ENCODE measurements at regions not wholly inside any gene's neighbourhood (a gene's known extent, or its start where the extent isn't known, plus 50 kb on each side); places are given as distances from the start of the nearest gene placed in this dataset.

GRCh38 chr11:92322225-92322624 lies 97.6 kb downstream of the FAT3 start:
- TF ChIP-seq ZNF12 (CRISPR knock-in tag; IDR thresholded peaks at IDR 0.05): no peak
- TF ChIP-seq SMAD3 (CRISPR knock-in tag; conservative IDR thresholded peaks at IDR 0.05): no peak
- TF ChIP-seq ZNF140 (CRISPR knock-in tag; IDR thresholded peaks at IDR 0.05): no peak
- no peak for TF ChIP-seq SRF (CRISPR knock-in tag; IDR thresholded peaks at IDR 0.05)
- no peak for TF ChIP-seq MEF2A (IDR thresholded peaks at IDR 0.05; ENCODE audit: control insufficient read depth, low read depth, low read length)
- no peak for TF ChIP-seq SIN3B (IDR thresholded peaks at IDR 0.05; ENCODE audit: low read depth)
- no peak for TF ChIP-seq SMARCA5 (IDR thresholded peaks at IDR 0.05)
- TF ChIP-seq LCOR (CRISPR knock-in tag; IDR thresholded peaks at IDR 0.05): no peak
- TF ChIP-seq, protein P1, sequence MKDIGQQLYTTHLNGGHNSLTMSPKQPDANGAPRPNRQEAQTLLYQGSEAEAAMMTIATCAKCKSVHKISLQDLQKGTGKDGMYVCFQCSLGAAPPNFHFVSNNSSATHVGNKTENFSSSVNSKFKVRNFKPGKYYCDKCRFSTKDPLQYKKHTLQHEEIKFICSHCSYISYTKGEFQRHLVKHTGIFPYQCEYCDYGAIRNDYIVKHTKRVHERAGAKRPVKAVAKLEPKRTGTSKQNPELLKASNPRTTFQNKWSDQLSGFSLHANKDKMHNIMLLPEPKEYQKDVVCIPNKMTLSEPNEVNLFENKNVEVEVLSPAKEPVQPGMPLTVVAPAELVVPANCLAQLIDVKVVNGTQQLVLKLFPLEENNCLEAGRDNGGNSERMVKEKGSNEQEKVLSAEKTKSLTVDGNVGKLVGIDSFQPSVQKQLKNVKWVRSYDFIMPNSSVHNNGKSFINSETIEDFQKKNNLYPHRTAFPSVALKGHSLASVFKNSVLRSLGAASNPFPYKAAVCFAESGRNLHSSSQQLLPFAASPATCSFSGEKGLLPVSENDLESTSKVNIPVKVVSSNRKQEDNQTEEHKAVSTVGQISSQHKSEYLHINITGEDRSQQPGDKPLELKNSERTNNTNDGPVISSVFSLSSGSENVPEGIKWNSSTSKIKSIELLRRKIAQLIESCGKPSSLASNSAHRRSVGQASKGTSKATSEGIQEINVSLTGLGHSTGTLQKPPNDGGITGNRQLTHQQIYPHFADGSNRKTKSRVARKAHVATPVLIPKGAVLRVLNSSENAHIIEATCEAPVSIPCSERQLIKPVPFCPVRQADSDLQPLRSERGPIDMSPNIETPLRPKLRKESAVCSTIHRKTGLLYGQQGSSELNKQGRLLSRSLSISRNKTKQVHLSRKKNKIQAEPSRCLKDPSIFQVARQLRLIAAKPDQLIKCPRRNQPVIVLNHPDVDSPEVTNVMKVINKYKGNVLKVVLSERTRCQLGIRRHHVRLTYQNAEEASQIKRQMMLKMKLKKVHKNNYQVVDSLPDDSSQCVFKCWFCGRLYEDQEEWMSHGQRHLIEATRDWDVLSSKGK (CRISPR knock-in tag; IDR thresholded peaks at IDR 0.05): no peak
- TF ChIP-seq NCOA2 (IDR thresholded peaks at IDR 0.05; ENCODE audit: partially characterized antibody in 2 of 2): no peak
- H3K27me3 ChIP-seq (ENCODE audit: control insufficient read depth in 2 of 2, insufficient read depth in 2 of 2, low read length in 2 of 2): no peaks in the 10 kb centered on the region
- DNase-seq (ENCODE audit: extremely low read depth in 1 of 4, low spot score in 3 of 4) (no peak), ATAC-seq (no peak), FAIRE-seq (no peak)
- H3K79me2 ChIP-seq (ENCODE audit: control insufficient read depth, insufficient read depth, low read length): no peaks in the 10 kb centered on the region
- no peak overlapping the region for H3K27ac ChIP-seq (ENCODE audit: extremely low read depth, low read depth, low read length)
- CTCF ChIA-PET (ENCODE audit: low intra/inter-chr PET ratio): no interaction called here
- H2AFZ ChIP-seq (ENCODE audit: low read depth, low read length): no peak overlapping the region
- WGBS (ENCODE audit: insufficient coverage, low coverage, missing lambda C conversion rate): 0% methylated on average over 3 of the region's 3 CpGs
- no peaks in the 10 kb centered on the region for H3K4me1 ChIP-seq (replicated peaks in 1 of 2; ENCODE audit: control insufficient read depth in 2 of 2, insufficient read depth in 2 of 2, low read length in 2 of 2)
- H3K9me1 ChIP-seq (ENCODE audit: control insufficient read depth, insufficient read depth, low read length): no peaks in the 10 kb centered on the region
- H4K20me1 ChIP-seq (replicated peaks; ENCODE audit: control insufficient read depth, insufficient read depth, low read length): no peaks in the 10 kb centered on the region
- intact Hi-C loops (cut with micrococcal nuclease) (no loop called here), in situ Hi-C loops (cut with MboI) (no loop called here)
- no peak overlapping the region for H3K4me3 ChIP-seq
- BruUV-seq (replicated peaks): no TSS peak
- no peak overlapping the region for H3K9ac ChIP-seq (ENCODE audit: insufficient read depth in 1 of 2, low read depth in 2 of 2, low read length in 2 of 2)
- H3K4me2 ChIP-seq (ENCODE audit: insufficient read depth, low read length): no peak overlapping the region
- H3K9me3 ChIP-seq (replicated peaks; ENCODE audit: control insufficient read depth, insufficient read depth, low read depth, low read length): no peaks in the 10 kb centered on the region
- H3K36me3 ChIP-seq (ENCODE audit: control insufficient read depth, insufficient read depth, low read length): no peaks in the 10 kb centered on the region
- POLR2A ChIA-PET: no interaction called here

Measured in K562 (cell line).